Endothelial cell of umbilical vein (primary cell): ENCODE measurements at regions not wholly inside any gene's neighbourhood (a gene's known extent, or its start where the extent isn't known, plus 50 kb on each side); places are given as distances from the start of the nearest gene placed in this dataset.

Experiments
- CTCF ChIP-seq, 2 donors: IDR thresholded peaks; 1 replicate in 1 of 2; 2 replicates in 1 of 2; pipeline ENCODE4 v1.5.1; 2011; ENCODE audit warnings: low read length in 2 of 2, mild to moderate bottlenecking in 2 of 2, moderate library complexity in 2 of 2, control low read depth in 1 of 2, inconsistent platforms in 1 of 2, low read depth in 1 of 2; ENCODE audit not compliant: insufficient read depth in 1 of 2; ENCODE audit errors: extremely low read depth in 1 of 2
- POLR2AphosphoS5 ChIP-seq: IDR thresholded peaks from 2 replicates; pipeline ENCODE4 v1.6.1; 2012; ENCODE audit warnings: low read depth, mild to moderate bottlenecking, control low read depth, low read length, moderate library complexity; ENCODE audit not compliant: insufficient read depth

DNA sequence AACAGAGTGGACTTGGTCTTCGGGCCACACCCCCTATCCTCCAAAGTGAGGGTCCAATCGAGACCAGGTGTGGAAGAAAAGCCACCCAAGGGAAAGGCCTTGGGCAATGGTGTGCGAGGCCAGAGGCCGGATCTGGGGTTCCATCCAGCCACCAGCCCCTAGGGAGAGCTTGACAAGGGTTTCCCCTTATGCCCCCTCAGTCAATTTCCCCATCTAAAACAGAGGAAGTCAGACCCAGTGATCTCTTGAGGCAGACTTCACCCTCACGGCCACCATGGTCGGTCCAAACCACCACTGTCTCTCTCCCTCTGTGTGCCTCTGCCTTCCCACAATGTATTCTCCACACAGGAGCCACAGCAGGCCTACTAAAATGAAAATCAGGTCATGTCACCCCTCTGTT, 82.9 kb downstream of the C5orf15 start:
- TF ChIP-seq CTCF (IDR thresholded peaks at IDR 0.05; ENCODE audit: extremely low read depth in 1 of 2, insufficient read depth in 1 of 2, low read depth in 1 of 2, low read length in 2 of 2): no peak
- TF ChIP-seq POLR2AphosphoS5: no peak
